IMR-90 (cell line): ENCODE measurements at regions not wholly inside any gene's neighbourhood (a gene's known extent, or its start where the extent isn't known, plus 50 kb on each side); places are given as distances from the start of the nearest gene placed in this dataset.

Source experiments
- BHLHE40 ChIP-seq: fragments of 150-350 bp; IDR thresholded peaks from 2 replicates; pipeline ENCODE4 v1.6.1; 2016; ENCODE audit warnings: mild to moderate bottlenecking, low read depth, low read length
- CTCF ChIP-seq: conservative IDR thresholded peaks from 2 replicates; pipeline ENCODE4 v1.5.1; 2012; ENCODE audit warnings: mild to moderate bottlenecking, low read depth, low read length, improper control_type of control experiment
- ELK1 ChIP-seq: fragments of 150-350 bp; IDR thresholded peaks from 2 replicates; pipeline ENCODE4 v1.6.1; 2016; ENCODE audit warnings: low read depth, mild to moderate bottlenecking, low read length, moderate library complexity, borderline replicate concordance
- MXI1 ChIP-seq: IDR thresholded peaks from 2 replicates; pipeline ENCODE4 v1.6.1; 2012; ENCODE audit warnings: low read depth, mild to moderate bottlenecking, low read length, moderate library complexity, borderline replicate concordance
- NFE2L2 ChIP-seq: fragments of 150-350 bp; IDR thresholded peaks from 2 replicates; pipeline ENCODE4 v1.6.1; 2016; ENCODE audit warnings: low read depth, mild to moderate bottlenecking, low read length
- POLR2A ChIP-seq: IDR thresholded peaks from 2 replicates; pipeline ENCODE4 v1.6.1; 2012; ENCODE audit warnings: mild to moderate bottlenecking, low read depth, low read length
- RAD21 ChIP-seq: IDR thresholded peaks from 2 replicates; pipeline ENCODE4 v1.6.1; 2012; ENCODE audit warnings: low read length, improper control_type of control experiment
- RCOR1 ChIP-seq: IDR thresholded peaks from 2 replicates; pipeline ENCODE4 v1.6.1; 2012; ENCODE audit warnings: mild to moderate bottlenecking, low read length, improper control_type of control experiment; ENCODE audit not compliant: insufficient replicate concordance
- RFX5 ChIP-seq: IDR thresholded peaks from 2 replicates; pipeline ENCODE4 v1.8.0; 2012; ENCODE audit warnings: low read depth, mild to moderate bottlenecking, low read length, moderate library complexity
- SMC3 ChIP-seq: fragments of 150-350 bp; IDR thresholded peaks from 2 replicates; pipeline ENCODE4 v1.6.1; 2016; ENCODE audit warnings: low read depth, mild to moderate bottlenecking, antibody characterized with exemption, low read length, moderate library complexity
- USF2 ChIP-seq: fragments of 150-350 bp; IDR thresholded peaks from 2 replicates; pipeline ENCODE4 v1.6.1; 2017; ENCODE audit warnings: mild to moderate bottlenecking, antibody characterized with exemption, low read length, low read depth

GRCh38 chr1:234990328-234990675, 138.3 kb downstream of the TOMM20 start:
- TF ChIP-seq CTCF: no peak
- no peak for TF ChIP-seq ELK1
- TF ChIP-seq MXI1: no peak
- no peak for TF ChIP-seq RFX5
- no peak for TF ChIP-seq SMC3
- no peak for TF ChIP-seq POLR2A
- TF ChIP-seq USF2: no peak
- no peak for TF ChIP-seq BHLHE40
- TF ChIP-seq NFE2L2: no peak
- TF ChIP-seq RAD21: no peak
- no peak for TF ChIP-seq RCOR1
